ENCODE measurements at regions not wholly inside any gene's neighbourhood (a gene's known extent, or its start where the extent isn't known, plus 50 kb on each side); places are given as distances from the start of the nearest gene placed in this dataset.

GRCh38 chr5:155085282-155085989, 71.9 kb downstream of the KIF4B start:
- no peak for TF ChIP-seq POLR2A (IDR thresholded peaks at IDR 0.05; ENCODE audit: low read depth, low read length)
- no peak for TF ChIP-seq TAF1 (IDR thresholded peaks at IDR 0.05; ENCODE audit: borderline replicate concordance, low read depth, low read length)

Measured in GM12892 (cell line).